SU-DHL-6 (cell line): ENCODE measurements at regions not wholly inside any gene's neighbourhood (a gene's known extent, or its start where the extent isn't known, plus 50 kb on each side); places are given as distances from the start of the nearest gene placed in this dataset.

ENCODE experiments used
- EZH2phosphoT487 ChIP-seq: fragments of 200-600 bp; sonication (generic), shearing (Covaris generic); conservative IDR thresholded peaks from 2 replicates; pipeline ENCODE4 v1.6.1; 2018; ENCODE audit warnings: mild to moderate bottlenecking, antibody characterized with exemption, low read length, moderate library complexity, mixed read lengths
- TF ChIP-seq, protein P1 (sequence below): fragments of 200-600 bp; sonication (generic); IDR thresholded peaks from one replicate; pipeline ENCODE4 v1.5.1; 2017; ENCODE audit warnings: antibody characterized with exemption, mild to moderate bottlenecking, low read length, moderate library complexity; ENCODE audit not compliant: insufficient read depth, poor library complexity, severe bottlenecking

DNA sequence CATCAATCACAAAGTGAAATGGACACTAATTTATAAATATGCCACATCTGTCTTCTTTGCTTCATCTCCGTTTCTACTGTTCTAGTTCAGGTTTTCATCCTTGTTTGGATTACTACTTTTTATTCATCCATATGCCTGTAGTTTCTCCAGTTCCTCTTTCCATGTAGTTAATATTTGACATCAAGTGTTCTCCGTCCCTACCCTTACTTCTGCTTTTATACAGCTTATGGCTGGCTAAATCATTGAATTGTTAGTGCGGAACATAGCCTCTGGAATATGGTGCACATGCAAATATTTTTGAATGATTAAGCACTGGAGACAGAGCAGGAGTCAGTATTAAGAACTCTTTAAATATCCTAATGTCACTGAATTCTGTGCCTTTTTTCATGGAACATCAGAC, 230.0 kb upstream of the PPP1R3A start:
- TF ChIP-seq, protein P1, sequence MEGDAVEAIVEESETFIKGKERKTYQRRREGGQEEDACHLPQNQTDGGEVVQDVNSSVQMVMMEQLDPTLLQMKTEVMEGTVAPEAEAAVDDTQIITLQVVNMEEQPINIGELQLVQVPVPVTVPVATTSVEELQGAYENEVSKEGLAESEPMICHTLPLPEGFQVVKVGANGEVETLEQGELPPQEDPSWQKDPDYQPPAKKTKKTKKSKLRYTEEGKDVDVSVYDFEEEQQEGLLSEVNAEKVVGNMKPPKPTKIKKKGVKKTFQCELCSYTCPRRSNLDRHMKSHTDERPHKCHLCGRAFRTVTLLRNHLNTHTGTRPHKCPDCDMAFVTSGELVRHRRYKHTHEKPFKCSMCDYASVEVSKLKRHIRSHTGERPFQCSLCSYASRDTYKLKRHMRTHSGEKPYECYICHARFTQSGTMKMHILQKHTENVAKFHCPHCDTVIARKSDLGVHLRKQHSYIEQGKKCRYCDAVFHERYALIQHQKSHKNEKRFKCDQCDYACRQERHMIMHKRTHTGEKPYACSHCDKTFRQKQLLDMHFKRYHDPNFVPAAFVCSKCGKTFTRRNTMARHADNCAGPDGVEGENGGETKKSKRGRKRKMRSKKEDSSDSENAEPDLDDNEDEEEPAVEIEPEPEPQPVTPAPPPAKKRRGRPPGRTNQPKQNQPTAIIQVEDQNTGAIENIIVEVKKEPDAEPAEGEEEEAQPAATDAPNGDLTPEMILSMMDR, result no peak
- TF ChIP-seq EZH2phosphoT487, result no peak
